NCI-H2171 (cell line): ENCODE measurements at regions not wholly inside any gene's neighbourhood (a gene's known extent, or its start where the extent isn't known, plus 50 kb on each side); places are given as distances from the start of the nearest gene placed in this dataset.

Source experiments
- DNase-seq: peaks from one replicate; lab custom pipeline; 2025; lab: John Stamatoyannopoulos, UW

DNA sequence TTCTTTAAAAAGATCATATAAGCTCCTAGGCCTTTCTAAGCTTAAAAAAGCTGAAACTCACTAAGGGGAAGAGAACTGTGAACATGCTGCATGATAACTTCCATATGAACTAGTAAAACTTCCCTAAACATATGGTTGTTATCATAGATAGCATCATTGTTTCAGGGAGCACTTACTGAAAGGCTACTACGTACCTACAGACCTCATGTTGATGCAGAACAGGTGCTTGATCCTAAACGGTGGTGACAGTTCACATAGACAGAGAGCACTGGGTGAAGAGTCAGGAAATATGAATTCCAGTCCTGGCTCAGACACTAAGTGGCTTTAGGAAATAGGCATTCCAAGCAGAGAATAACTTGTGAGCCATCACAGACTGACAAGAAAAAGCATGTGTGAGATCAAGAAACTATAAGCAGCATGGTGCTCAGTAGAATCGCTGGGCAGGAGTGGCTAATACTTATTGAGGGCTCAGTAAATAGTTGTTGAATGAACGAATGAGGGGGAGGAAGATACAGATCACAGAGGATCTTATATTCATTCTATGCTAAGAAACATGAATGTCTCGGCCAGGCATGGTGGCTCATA, 78.4 kb upstream of the NUDT4 start:
- no peak for DNase-seq

DNA sequence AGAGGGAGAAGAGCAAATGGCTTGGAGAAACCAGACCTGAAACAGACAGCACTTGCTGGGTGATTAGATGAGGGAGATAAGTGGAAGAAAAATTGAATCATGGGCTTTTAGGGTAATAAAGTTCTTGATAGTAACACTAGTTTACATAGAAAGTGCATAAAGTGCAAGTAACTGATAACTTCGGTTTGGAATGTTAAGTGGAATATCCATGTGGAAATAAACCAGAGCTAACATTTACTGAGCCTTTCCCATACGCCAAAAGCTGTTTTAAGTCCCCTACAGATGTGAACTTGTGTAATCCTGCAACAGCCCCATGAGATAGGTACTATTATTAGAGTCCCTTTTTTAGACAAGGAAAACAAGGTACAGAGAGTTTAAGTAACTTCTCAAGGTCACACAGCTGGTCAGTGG, 77.1 kb upstream of the NUDT4 start:
- DNase-seq: no peak

- no peak for DNase-seq
Measured at GRCh38 chr12:93302331-93303229, 75.1 kb upstream of the NUDT4 start.

DNA sequence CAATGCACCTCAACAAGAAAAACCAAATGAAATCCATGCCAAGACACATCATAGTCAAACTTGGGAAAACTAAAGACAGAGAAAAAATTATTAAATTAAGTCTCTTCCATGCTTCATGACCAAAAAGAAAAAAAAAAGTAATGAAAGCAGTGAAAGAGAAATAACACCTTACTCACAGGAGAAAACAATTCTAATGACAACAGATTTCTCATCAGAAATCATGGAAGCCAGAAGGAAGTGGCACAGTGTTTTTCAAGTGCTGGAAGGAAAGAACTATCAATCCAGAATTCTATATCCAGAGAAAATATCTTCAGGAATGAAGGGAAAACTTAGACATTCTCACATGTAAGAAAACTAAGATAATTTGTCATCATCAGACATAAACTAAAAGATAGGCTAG, 71.1 kb upstream of the NUDT4 start:
- no peak for DNase-seq

DNA sequence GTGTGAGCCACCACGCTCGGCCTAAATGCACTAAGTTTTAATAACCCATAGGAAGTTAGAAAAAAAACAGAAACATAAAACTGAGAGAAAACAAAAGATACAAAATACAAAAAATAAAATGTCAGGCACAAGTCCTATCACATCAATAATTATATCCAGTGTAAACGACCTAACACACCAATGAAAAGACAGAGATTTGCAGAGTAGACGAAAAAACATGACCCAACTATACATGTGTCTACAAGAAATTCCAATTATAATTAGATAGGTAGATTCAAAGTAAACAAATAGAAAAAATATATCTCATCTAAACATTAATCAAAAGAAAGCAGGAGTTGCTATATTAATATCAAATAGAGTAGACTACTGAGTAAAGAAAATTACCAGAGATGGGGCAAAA, 69.4 kb upstream of the NUDT4 start:
- no peak for DNase-seq

- DNase-seq: no peak
Measured at GRCh38 chr12:93311827-93312226, 65.9 kb upstream of the NUDT4 start.

DNA sequence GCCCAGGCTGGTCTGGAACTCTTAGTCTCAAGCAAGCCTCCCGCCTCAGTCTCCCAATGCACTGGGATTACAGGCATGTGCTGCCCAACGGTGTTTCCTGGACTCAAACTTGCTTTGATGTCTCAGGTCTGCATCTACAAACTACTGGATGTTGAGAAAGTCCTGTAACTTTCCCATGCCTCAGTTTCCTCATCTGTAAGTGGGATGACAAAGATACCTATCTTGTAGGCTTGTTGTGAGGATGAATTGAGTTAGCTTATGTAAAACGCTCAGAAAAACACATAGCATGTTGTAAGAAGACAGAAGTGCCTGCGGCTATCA, 63.6 kb upstream of the NUDT4 start:
- no peak for DNase-seq

GRCh38 chr12:93315385-93315906, 62.3 kb upstream of the NUDT4 start:
- DNase-seq: no peak

GRCh38 chr12:93315907-93316622, 61.7 kb upstream of the NUDT4 start:
- DNase-seq: no peak

DNA sequence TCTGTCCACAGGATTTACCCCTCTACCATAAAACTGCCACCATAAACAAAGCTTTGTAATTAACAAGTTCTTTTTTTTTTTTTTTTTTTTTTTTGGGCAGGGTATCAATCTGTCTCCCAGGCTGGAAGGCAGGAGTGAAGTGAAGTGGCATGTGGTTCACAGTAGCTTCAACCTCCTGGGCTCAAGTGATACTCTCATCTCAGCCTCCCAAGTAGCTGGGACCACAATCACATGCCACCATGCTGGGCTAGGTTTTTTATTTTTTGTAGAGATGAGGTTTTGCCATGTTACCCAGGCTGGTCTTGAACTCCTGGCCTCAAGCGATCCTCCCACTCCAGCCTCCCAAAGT, 61.1 kb upstream of the NUDT4 start:
- no peak for DNase-seq

DNA sequence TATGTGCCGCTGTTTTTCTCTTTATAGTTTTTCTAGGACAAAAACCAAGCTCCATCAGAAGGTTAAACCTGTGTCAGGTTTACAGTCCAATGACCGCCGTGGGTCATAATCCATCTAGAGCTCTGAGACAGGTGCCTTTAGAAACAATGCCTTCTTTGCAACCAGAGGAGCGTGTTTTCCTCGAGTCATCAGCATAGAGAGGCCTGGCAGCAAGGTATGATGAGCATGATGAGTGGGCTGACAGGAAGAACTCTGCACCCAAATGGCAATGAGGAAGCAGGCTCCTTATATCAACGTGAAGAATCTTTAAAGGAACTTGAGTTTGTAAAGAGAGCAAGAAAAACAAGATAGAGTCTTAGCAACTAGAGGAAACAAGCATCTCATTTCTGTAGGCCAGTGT, 60.5 kb upstream of the NUDT4 start:
- no peak for DNase-seq

GRCh38 chr12:93318720-93319522, 58.8 kb upstream of the NUDT4 start:
- DNase-seq: no peak

DNA sequence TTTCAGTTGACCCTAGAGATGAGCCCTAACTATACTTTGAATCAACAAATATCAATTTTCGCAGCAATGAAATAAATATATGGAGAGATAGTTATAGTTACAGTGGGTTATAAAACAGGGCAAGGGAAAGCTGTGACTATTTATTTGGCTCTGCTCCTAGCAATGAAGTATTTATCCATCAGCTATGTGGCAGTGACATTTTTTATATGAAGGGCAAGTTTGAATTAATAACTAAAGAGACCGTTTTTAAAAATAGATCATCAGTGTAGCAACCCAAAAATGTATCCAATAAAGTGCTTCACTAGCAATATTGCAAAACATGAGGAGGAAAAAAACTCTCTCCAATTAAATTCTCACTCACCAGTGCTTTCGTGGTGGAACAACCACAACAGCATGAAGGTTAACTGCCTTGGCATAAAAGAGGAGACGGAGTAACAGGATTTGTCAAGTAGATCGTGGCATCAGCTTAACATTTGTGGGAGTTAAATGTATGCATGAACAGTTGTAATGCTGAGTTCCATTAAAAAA, 58.1 kb upstream of the NUDT4 start:
- no peak for DNase-seq

GRCh38 chr12:93322784-93323183, 54.9 kb upstream of the NUDT4 start:
- no peak for DNase-seq

DNA sequence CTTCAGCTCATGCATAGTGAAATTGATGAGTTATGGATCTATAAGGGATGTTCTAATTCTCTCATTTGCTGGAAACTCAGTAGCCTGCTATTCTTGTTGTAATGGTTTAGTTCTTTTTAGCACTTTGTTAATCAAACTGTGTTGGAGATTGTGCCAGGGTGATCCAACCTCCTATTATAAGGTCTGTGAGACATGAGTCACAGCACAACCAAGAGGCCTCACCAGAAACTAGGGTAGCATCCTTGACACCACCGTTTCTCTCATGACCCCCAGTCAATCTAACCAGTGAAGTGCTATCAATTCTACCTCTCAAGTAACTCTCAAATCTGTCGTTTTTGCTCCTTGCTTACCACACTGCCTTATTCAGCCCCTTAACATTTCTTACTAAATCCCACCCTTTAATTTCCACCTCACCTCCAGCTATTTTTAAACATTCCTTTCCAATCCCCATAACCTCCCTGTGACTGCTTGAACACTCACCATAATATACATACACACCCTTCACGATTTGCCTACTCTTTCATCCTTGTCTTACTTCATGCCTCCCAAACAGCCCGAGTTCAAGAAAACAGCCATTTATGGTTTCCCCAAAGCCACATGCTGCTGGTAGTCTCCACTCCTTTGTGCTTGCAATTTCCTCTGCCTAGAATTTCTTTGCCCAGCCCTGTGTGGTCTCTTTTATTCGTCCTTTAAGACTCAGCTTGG, 53.9 kb upstream of the NUDT4 start:
- DNase-seq: no peak

GRCh38 chr12:93325855-93326254, 51.9 kb upstream of the NUDT4 start:
- no peak for DNase-seq
